A549 (cell line): ENCODE measurements at regions not wholly inside any gene's neighbourhood (a gene's known extent, or its start where the extent isn't known, plus 50 kb on each side); places are given as distances from the start of the nearest gene placed in this dataset.

Experiments used
- ATAC-seq, 2 experiments: fragments of 200-7000 bp in 1 of 2; fragments of >200 bp in 1 of 2; cut with Nextera tagmentation in 1 of 2; cut with Tn5 transposase in 1 of 2; 3 replicates each; pipeline versions ENCODE4 v1.8.0 to v1.9.1; 2018 to 2020; ENCODE audit warnings: mild to moderate bottlenecking in 1 of 2, moderate library complexity in 1 of 2
- CTCF ChIA-PET: fragments of 300-600 bp; sonication (Branson Sonifier 250); formaldehyde crosslinking; extraction: SDS; loops from one replicate; lab custom pipeline; 2021; ENCODE audit warnings: antibody characterized with exemption, inconsistent platforms; lab: Yijun Ruan, JAX
- POLR2A ChIA-PET: fragments of 350-600 bp; formaldehyde crosslinking; extraction: SDS; loops from one replicate; lab custom pipeline; 2021; ENCODE audit warnings: antibody characterized with exemption, inconsistent platforms; lab: Yijun Ruan, JAX
- DNase-seq, 2 experiments: peaks; one replicate each; pipeline versions ENCODE4 v3.0.0 to v3.0.0-alpha.2; 2011 to 2016; ENCODE audit warnings: low read depth in 1 of 2, low spot score in 1 of 2
- FAIRE-seq: peaks from 2 replicates; lab custom pipeline; 2011; peaks lifted over from hg19 to GRCh38; lab: Jason Lieb, UNC
- H3K27ac ChIP-seq, 2 experiments: fragments of >200 bp; sonication (Bioruptor Twin); formaldehyde crosslinking; 3 replicates each; pipeline ENCODE4 v1.5.1; 2016 to 2017
- H3K4me1 ChIP-seq: fragments of >200 bp; sonication (Bioruptor Twin); formaldehyde crosslinking; 3 replicates; pipeline ENCODE4 v1.6.1; 2016
- H3K4me2 ChIP-seq: fragments of >200 bp; sonication (Bioruptor Twin); formaldehyde crosslinking; 3 replicates; pipeline ENCODE4 v1.6.1; 2016
- H3K4me3 ChIP-seq: fragments of >200 bp; sonication (Bioruptor Twin); formaldehyde crosslinking; 3 replicates; pipeline ENCODE4 v1.5.1; 2016
- H3K9me3 ChIP-seq: fragments of >200 bp; sonication (Bioruptor Twin); formaldehyde crosslinking; 3 replicates; pipeline ENCODE4 v1.6.1; 2016
- BCL3 ChIP-seq: fragments of >200 bp; sonication (Bioruptor Twin); formaldehyde crosslinking; IDR thresholded peaks from 3 replicates; pipeline ENCODE4 v1.6.1; 2016
- CBX2 ChIP-seq: fragments of 200-600 bp; sonication (generic); IDR thresholded peaks from 2 replicates; pipeline ENCODE4 v1.6.1; 2016; ENCODE audit warnings: low read depth, mild to moderate bottlenecking, borderline replicate concordance
- CHD2 ChIP-seq: fragments of 150-350 bp; IDR thresholded peaks from 2 replicates; pipeline ENCODE4 v1.6.1; 2014; ENCODE audit warnings: low read length; ENCODE audit not compliant: partially characterized antibody
- EHMT2 ChIP-seq: fragments of 200-600 bp; sonication (generic); IDR thresholded peaks from 2 replicates; pipeline ENCODE4 v1.6.1; 2016; ENCODE audit warnings: antibody characterized with exemption, low read depth, mild to moderate bottlenecking, moderate library complexity
- HOXA7 ChIP-seq: fragments of 250-450 bp; sonication (Bioruptor Pico); IDR thresholded peaks from 2 replicates; pipeline ENCODE4 v1.5.0; 2020; ENCODE audit warnings: mild to moderate bottlenecking, moderate library complexity
- HOXB13 ChIP-seq: fragments of 250-450 bp; sonication (Bioruptor Pico); IDR thresholded peaks from 2 replicates; pipeline ENCODE4 v1.5.0; 2020; ENCODE audit warnings: low read depth, mild to moderate bottlenecking, moderate library complexity
- HOXB5 ChIP-seq: fragments of 250-450 bp; sonication (Bioruptor Pico); IDR thresholded peaks from 2 replicates; pipeline ENCODE4 v1.5.0; 2020; ENCODE audit warnings: mild to moderate bottlenecking, moderate library complexity
- JUN ChIP-seq, 2 experiments: fragments of >200 bp; sonication (Bioruptor Twin); formaldehyde crosslinking; IDR thresholded peaks; 2 replicates in 1 of 2; 3 replicates in 1 of 2; pipeline ENCODE4 v1.6.1; 2016 to 2017
- JUNB ChIP-seq: fragments of >200 bp; sonication (Bioruptor Twin); formaldehyde crosslinking; IDR thresholded peaks from 2 replicates; pipeline ENCODE4 v1.6.1; 2016
- MAFK ChIP-seq: fragments of 450-650 bp; IDR thresholded peaks from 2 replicates; pipeline ENCODE4 v1.6.1; 2014; ENCODE audit not compliant: partially characterized antibody
- MAX ChIP-seq: IDR thresholded peaks from 2 replicates; pipeline ENCODE4 v1.6.1; 2012
- MAZ ChIP-seq: fragments of 150-350 bp; IDR thresholded peaks from 2 replicates; pipeline ENCODE4 v1.6.1; 2014; ENCODE audit warnings: antibody characterized with exemption, low read depth, low read length, borderline replicate concordance
- NFE2L2 ChIP-seq: fragments of 150-350 bp; conservative IDR thresholded peaks from 2 replicates; pipeline ENCODE4 v1.6.1; 2014; ENCODE audit warnings: low read length
- NPAS2 ChIP-seq: fragments of 250-450 bp; sonication (Bioruptor Pico); IDR thresholded peaks from 2 replicates; pipeline ENCODE4 v1.8.0; 2022; ENCODE audit warnings: mild to moderate bottlenecking, moderate library complexity, borderline replicate concordance
- NR3C1 ChIP-seq: fragments of >200 bp; sonication (Bioruptor Twin); formaldehyde crosslinking; IDR thresholded peaks from 3 replicates; pipeline ENCODE4 v1.6.1; 2017
- POLR2AphosphoS2 ChIP-seq: conservative IDR thresholded peaks from 2 replicates; pipeline ENCODE4 v1.6.1; 2012; ENCODE audit warnings: low read length, improper control_type of control experiment, inconsistent platforms
- RAD21 ChIP-seq, 2 experiments: fragments of >200 bp in 1 of 2; sonication (Bioruptor Twin) in 1 of 2; formaldehyde crosslinking in 1 of 2; IDR thresholded peaks in 1 of 2; conservative IDR thresholded peaks in 1 of 2; 2 replicates in 1 of 2; 3 replicates in 1 of 2; pipeline ENCODE4 v1.6.1; 2012 to 2018; ENCODE audit warnings: inconsistent platforms in 1 of 2
- RCOR1 ChIP-seq: fragments of 150-350 bp; IDR thresholded peaks from 2 replicates; pipeline ENCODE4 v1.6.1; 2014; ENCODE audit warnings: antibody characterized with exemption, low read length, low read depth
- TFCP2L1 ChIP-seq: fragments of 250-450 bp; sonication (Bioruptor Pico); IDR thresholded peaks from 2 replicates; pipeline ENCODE4 v1.5.0; 2021; ENCODE audit warnings: mild to moderate bottlenecking
- ZFP36 ChIP-seq: fragments of 450-650 bp; IDR thresholded peaks from 2 replicates; pipeline ENCODE4 v1.6.1; 2014; ENCODE audit warnings: borderline replicate concordance; ENCODE audit not compliant: partially characterized antibody
- ZSCAN20 ChIP-seq: fragments of 250-450 bp; sonication (Bioruptor Pico); IDR thresholded peaks from 2 replicates; pipeline ENCODE4 v1.8.0; 2022; ENCODE audit warnings: mild to moderate bottlenecking, moderate library complexity
- WGBS: methylation state at CpG from one replicate; pipeline ENCODE4 v1.1.6; 2017; ENCODE audit errors: missing lambda C conversion rate; 5-methylcytosine and 5-hydroxymethylcytosine counted together
- TF ChIP-seq, protein P1 (sequence below): fragments of >200 bp; sonication (Bioruptor Twin); formaldehyde crosslinking; IDR thresholded peaks from 3 replicates; pipeline ENCODE4 v1.5.1; 2016
- TF ChIP-seq, protein P2 (sequence below): fragments of 250-450 bp; sonication (Bioruptor Pico); IDR thresholded peaks from 2 replicates; pipeline ENCODE4 v1.5.0; 2020; ENCODE audit warnings: low read depth, mild to moderate bottlenecking, moderate library complexity
- TF ChIP-seq, protein P3 (sequence below): IDR thresholded peaks from 2 replicates; pipeline ENCODE4 v1.6.1; 2012
- TF ChIP-seq, protein P4 (sequence below): IDR thresholded peaks from 2 replicates; pipeline ENCODE4 v1.6.1; 2012; ENCODE audit warnings: low read depth, borderline replicate concordance

- TF ChIP-seq, protein P1, sequence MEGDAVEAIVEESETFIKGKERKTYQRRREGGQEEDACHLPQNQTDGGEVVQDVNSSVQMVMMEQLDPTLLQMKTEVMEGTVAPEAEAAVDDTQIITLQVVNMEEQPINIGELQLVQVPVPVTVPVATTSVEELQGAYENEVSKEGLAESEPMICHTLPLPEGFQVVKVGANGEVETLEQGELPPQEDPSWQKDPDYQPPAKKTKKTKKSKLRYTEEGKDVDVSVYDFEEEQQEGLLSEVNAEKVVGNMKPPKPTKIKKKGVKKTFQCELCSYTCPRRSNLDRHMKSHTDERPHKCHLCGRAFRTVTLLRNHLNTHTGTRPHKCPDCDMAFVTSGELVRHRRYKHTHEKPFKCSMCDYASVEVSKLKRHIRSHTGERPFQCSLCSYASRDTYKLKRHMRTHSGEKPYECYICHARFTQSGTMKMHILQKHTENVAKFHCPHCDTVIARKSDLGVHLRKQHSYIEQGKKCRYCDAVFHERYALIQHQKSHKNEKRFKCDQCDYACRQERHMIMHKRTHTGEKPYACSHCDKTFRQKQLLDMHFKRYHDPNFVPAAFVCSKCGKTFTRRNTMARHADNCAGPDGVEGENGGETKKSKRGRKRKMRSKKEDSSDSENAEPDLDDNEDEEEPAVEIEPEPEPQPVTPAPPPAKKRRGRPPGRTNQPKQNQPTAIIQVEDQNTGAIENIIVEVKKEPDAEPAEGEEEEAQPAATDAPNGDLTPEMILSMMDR: no peak
- TF ChIP-seq, protein P2, sequence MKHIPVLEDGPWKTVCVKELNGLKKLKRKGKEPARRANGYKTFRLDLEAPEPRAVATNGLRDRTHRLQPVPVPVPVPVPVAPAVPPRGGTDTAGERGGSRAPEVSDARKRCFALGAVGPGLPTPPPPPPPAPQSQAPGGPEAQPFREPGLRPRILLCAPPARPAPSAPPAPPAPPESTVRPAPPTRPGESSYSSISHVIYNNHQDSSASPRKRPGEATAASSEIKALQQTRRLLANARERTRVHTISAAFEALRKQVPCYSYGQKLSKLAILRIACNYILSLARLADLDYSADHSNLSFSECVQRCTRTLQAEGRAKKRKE: no peak
- TF ChIP-seq EHMT2: no peak
- TF ChIP-seq RCOR1: no peak
- TF ChIP-seq, all 56 proteins: peak for 0
Observed at GRCh38 chr20:11716945-11717248, 200.8 kb upstream of the BTBD3 start (continued).

GRCh38 chr20:11717562-11717961 lies 200.1 kb upstream of the BTBD3 start:
- CTCF ChIA-PET: interaction anchor here (1.0 kb wide), 1 partner anchor 9 kb away, joined by 3 read pairs; no protein-coding TSS in a partner anchor
- no peak for FAIRE-seq
- no peaks in the 10 kb centered on the region for H3K4me1 ChIP-seq

DNA sequence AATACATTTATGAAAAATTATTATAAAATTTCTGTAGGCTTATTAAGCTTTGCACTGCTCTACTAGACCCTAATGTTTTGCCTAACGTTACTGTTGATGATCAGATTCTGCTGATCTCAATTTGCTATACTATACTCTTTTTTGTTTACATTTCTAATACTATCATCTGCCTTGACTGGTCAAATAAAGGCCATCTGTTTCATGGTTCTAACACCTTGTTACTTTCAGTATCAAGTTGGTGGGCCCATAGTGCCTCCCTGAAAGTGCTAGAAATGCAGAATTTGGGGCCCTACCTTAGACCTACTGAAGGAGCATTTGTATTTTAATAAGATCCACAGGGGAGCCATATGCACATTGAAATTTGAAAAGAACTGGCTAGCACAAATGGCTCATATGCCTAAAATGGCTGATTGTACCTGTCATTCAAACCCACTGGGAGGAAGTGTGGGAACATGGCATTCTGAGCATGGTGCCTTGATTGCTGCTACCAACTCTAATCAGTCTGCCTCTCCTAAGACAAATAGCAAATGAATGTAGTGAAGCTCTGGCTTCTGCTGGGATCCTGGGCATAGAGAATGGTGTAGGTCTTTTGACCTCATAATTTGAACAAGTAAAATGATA lies 199.1 kb upstream of the BTBD3 start:
- H3K4me1 ChIP-seq: no peaks in the 10 kb centered on the region
- POLR2A ChIA-PET: no interaction called here
- FAIRE-seq (no peak), ATAC-seq (no peak), DNase-seq (no peak)
- H3K4me2 ChIP-seq: no peak overlapping the region
- no peaks in the 10 kb centered on the region for H3K9me3 ChIP-seq
- TF ChIP-seq ZSCAN20 (CRISPR knock-in tag) (no peak), MAX (no peak), NPAS2 (CRISPR knock-in tag) (no peak), NFE2L2 (no peak), ZFP36 (no peak), POLR2AphosphoS2 (no peak), JUNB (no peak), HOXA7 (CRISPR knock-in tag) (no peak), RCOR1 (no peak), HOXB13 (CRISPR knock-in tag) (no peak), HOXB5 (no peak), BCL3 (no peak), RAD21 (conservative IDR thresholded peaks at IDR 0.05 in 1 of 2, IDR thresholded peaks at IDR 0.05 in 1 of 2) (no peak), TFCP2L1 (CRISPR knock-in tag) (no peak)
- TF ChIP-seq, protein P2: no peak
- H3K27ac ChIP-seq: no peak overlapping the region
- CTCF ChIA-PET: no interaction called here
- H3K4me3 ChIP-seq: no peak overlapping the region
- 12% methylated on average over 1 of the region's 1 CpG for WGBS

More at GRCh38 chr20:11717562-11717961, 200.1 kb upstream of the BTBD3 start:
- DNase-seq (no peak), ATAC-seq (no peak)
- no peak for TF ChIP-seq JUN (IDR thresholded peaks at IDR 0.05)
- no peak for TF ChIP-seq CHD2
- TF ChIP-seq NR3C1: no peak
- no peak for TF ChIP-seq MAZ
- TF ChIP-seq, protein P3, sequence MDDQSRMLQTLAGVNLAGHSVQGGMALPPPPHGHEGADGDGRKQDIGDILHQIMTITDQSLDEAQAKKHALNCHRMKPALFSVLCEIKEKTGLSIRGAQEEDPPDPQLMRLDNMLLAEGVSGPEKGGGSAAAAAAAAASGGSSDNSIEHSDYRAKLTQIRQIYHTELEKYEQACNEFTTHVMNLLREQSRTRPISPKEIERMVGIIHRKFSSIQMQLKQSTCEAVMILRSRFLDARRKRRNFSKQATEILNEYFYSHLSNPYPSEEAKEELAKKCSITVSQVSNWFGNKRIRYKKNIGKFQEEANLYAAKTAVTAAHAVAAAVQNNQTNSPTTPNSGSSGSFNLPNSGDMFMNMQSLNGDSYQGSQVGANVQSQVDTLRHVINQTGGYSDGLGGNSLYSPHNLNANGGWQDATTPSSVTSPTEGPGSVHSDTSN: no peak
- peak; percentile 4 for TF ChIP-seq MAFK
- TF ChIP-seq, protein P4, sequence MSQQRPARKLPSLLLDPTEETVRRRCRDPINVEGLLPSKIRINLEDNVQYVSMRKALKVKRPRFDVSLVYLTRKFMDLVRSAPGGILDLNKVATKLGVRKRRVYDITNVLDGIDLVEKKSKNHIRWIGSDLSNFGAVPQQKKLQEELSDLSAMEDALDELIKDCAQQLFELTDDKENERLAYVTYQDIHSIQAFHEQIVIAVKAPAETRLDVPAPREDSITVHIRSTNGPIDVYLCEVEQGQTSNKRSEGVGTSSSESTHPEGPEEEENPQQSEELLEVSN: no peak
- TF ChIP-seq CBX2: no peak
- H3K4me3 ChIP-seq: no peak overlapping the region
- 6% methylated on average over 3 of the region's 3 CpGs for WGBS
- no peaks in the 10 kb centered on the region for H3K9me3 ChIP-seq
- H3K4me2 ChIP-seq: no peak overlapping the region
- H3K27ac ChIP-seq: no peak overlapping the region
- POLR2A ChIA-PET: no interaction called here
